ENCODE measurements at regions not wholly inside any gene's neighbourhood (a gene's known extent, or its start where the extent isn't known, plus 50 kb on each side); places are given as distances from the start of the nearest gene placed in this dataset.

DNA sequence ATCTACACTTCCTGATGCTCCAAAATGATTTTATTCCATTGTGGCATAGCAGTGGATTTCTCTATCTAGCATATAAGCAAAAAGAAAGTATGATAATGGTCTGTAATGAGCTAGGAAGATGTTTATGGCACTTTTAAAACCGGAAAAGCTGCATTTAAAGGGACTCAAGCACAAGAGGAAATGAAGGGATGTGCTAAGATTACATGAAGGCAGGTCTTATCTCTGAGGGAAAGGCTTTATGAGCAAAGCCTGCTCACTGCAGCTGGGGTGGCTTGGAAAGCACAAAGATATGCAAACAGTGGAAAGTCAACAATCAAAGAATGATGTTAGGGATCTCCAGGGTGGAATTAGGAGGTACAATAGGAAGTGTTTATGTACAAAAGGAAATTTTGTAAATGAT is 138.2 kb downstream of the TENT5A start:
- H3K4me3 ChIP-seq, result no peak overlapping the region
- no peaks in the 10 kb centered on the region for H3K9me3 ChIP-seq
- WGBS, 5 donors, result 5 to 23% (median 9%) methylated on average over 1 of the region's 1 CpG

DNA sequence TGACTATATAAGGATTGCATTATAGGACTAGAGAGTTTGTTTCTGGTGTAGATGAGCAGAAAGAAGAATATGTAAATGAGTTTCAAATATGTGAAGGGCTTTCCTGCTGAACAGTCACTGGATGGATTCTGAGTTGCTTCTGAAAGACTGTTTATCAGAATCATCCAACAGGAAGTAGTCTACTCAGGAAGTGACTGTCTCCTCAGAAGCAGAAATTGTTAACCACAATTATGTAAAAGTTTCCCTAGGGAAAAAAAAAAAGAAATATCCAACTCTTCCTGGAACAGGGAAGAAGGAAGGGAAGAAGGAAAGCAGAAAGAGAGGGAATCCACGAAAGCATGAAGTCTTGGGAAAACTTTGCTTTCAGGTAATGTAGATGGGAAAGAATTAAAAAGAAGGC is 138.9 kb downstream of the TENT5A start:
- H3K4me3 ChIP-seq, result no peak overlapping the region
- H3K36me3 ChIP-seq, result no peaks in the 10 kb centered on the region
- H3K27ac ChIP-seq, result peak overlapping the region in 2 of 5 donors; percentile 2 to 41
- intact Hi-C loops (cut with DNase I; ENCODE audit: low total_unique reads), result no loop called here
- no peak for DNase-seq
- H3K9me3 ChIP-seq, result no peaks in the 10 kb centered on the region
- H3K4me1 ChIP-seq, result peaks cover 0 to 14% (median 10%) of the 10 kb centered on the region in 4 donors
- H3K27me3 ChIP-seq, result no peaks in the 10 kb centered on the region
- TF ChIP-seq CTCF (IDR thresholded peaks at IDR 0.05), result no peak
- no peak for TF ChIP-seq POLR2A (IDR thresholded peaks at IDR 0.05)
- TF ChIP-seq EP300 (IDR thresholded peaks at IDR 0.05), result no peak
- no peak for TF ChIP-seq POLR2AphosphoS5 (IDR thresholded peaks at IDR 0.05)
- WGBS, 5 donors, result 43 to 78% (median 70%) methylated on average over 1 of the region's 1 CpG

More for the DNA sequence above, 138.2 kb downstream of the TENT5A start:
- Histone ChIP-seq H3K27me3 (no peaks in the 10 kb centered on the region), H3K36me3 (no peaks in the 10 kb centered on the region), H3K4me1 (peaks cover 0 to 14% (median 10%) of the 10 kb centered on the region in 4 donors), H3K27ac (peak overlapping the region in 1 of 5 donors; percentile 41)
- TF ChIP-seq CTCF (IDR thresholded peaks at IDR 0.05) (no peak), POLR2AphosphoS5 (IDR thresholded peaks at IDR 0.05) (peak in 2 of 3 donors; percentile 56 to 67)
- intact Hi-C loops (cut with DNase I; ENCODE audit: low total_unique reads), result no loop called here
- peak; percentile 27 to 58 for DNase-seq

- DNase-seq, result no peak
- no peak for TF ChIP-seq CTCF (IDR thresholded peaks at IDR 0.05)
- TF ChIP-seq POLR2AphosphoS5 (IDR thresholded peaks at IDR 0.05), result no peak
- H3K36me3 ChIP-seq, result no peaks in the 10 kb centered on the region
- intact Hi-C loops (cut with DNase I; ENCODE audit: low total_unique reads), result no loop called here
- H3K9me3 ChIP-seq, result no peaks in the 10 kb centered on the region
- H3K27me3 ChIP-seq, result no peaks in the 10 kb centered on the region
- WGBS, 5 donors, result 92 to 98% (median 97%) methylated on average over 4 of the region's 4 CpGs
- H3K4me1 ChIP-seq, result peaks cover 0 to 14% (median 10%) of the 10 kb centered on the region in 4 donors
- no peak overlapping the region for H3K4me3 ChIP-seq
- H3K27ac ChIP-seq, result no peak overlapping the region
Measured at GRCh38 chr6:81612136-81612535, 140.3 kb downstream of the TENT5A start.

GRCh38 chr6:81609736-81610135 is 142.7 kb downstream of the TENT5A start:
- Histone ChIP-seq H3K27ac (no peak overlapping the region), H3K4me3 (no peak overlapping the region), H3K9me3 (no peaks in the 10 kb centered on the region), H3K36me3 (no peaks in the 10 kb centered on the region), H3K27me3 (no peaks in the 10 kb centered on the region), H3K4me1 (peaks cover 0 to 13% (median 10%) of the 10 kb centered on the region in 4 donors)
- no peak for DNase-seq
- intact Hi-C loops (cut with DNase I; ENCODE audit: low total_unique reads), result no loop called here
- no peak for TF ChIP-seq POLR2A (IDR thresholded peaks at IDR 0.05)
- no peak for TF ChIP-seq CTCF (IDR thresholded peaks at IDR 0.05)
- TF ChIP-seq POLR2AphosphoS5 (IDR thresholded peaks at IDR 0.05), result no peak
- no peak for TF ChIP-seq EP300 (IDR thresholded peaks at IDR 0.05)

All from stomach (tissue), 8 donors.